ENCODE measurements at regions not wholly inside any gene's neighbourhood (a gene's known extent, or its start where the extent isn't known, plus 50 kb on each side); places are given as distances from the start of the nearest gene placed in this dataset.
"Not testable (repeated sequence)": the region's sequence is repeated elsewhere in the genome, so short reads cannot be mapped to it uniquely, and the experiment has no call there.

GRCh38 chr9:38329968-38330367 is 62.5 kb upstream of the ALDH1B1 start:
- H3K4me3 ChIP-seq (replicated peaks; ENCODE audit: low read depth, low read length), result no peak overlapping the region
- no peak for DNase-seq (ENCODE audit: extremely low read depth, low read depth)
- no peak for TF ChIP-seq CTCF (IDR thresholded peaks at IDR 0.05; ENCODE audit: low read depth, low read length, missing control alignments)

GRCh38 chr9:38328765-38329164 is 63.7 kb upstream of the ALDH1B1 start:
- no peak for DNase-seq (ENCODE audit: extremely low read depth, low read depth)
- no peak overlapping the region for H3K4me3 ChIP-seq (replicated peaks; ENCODE audit: low read depth, low read length)
- TF ChIP-seq CTCF (IDR thresholded peaks at IDR 0.05; ENCODE audit: low read depth, low read length, missing control alignments), result no peak

GRCh38 chr9:38326122-38326521 is 66.4 kb upstream of the ALDH1B1 start:
- H3K4me3 ChIP-seq (replicated peaks; ENCODE audit: low read depth, low read length), result no peak overlapping the region
- TF ChIP-seq CTCF (IDR thresholded peaks at IDR 0.05; ENCODE audit: low read depth, low read length, missing control alignments), result no peak
- DNase-seq (ENCODE audit: extremely low read depth, low read depth), result no peak

- not testable (repeated sequence) for DNase-seq (ENCODE audit: extremely low read depth, low read depth); H3K4me3 ChIP-seq (replicated peaks; ENCODE audit: low read depth, low read length)
Observed at GRCh38 chr9:38324213-38324612, 68.3 kb upstream of the ALDH1B1 start.

GRCh38 chr9:38322937-38323336 is 69.6 kb upstream of the ALDH1B1 start:
- H3K4me3 ChIP-seq (replicated peaks; ENCODE audit: low read depth, low read length), result no peak overlapping the region
- no peak for DNase-seq (ENCODE audit: extremely low read depth, low read depth)
- no peak for TF ChIP-seq CTCF (IDR thresholded peaks at IDR 0.05; ENCODE audit: low read depth, low read length, missing control alignments)

GRCh38 chr9:38319496-38320173 is 72.9 kb upstream of the ALDH1B1 start:
- TF ChIP-seq CTCF (IDR thresholded peaks at IDR 0.05; ENCODE audit: low read depth, low read length, missing control alignments), result no peak
- no peak overlapping the region for H3K4me3 ChIP-seq (replicated peaks; ENCODE audit: low read depth, low read length)
- no peak for DNase-seq (ENCODE audit: extremely low read depth, low read depth)

GRCh38 chr9:38318759-38319495 is 73.6 kb upstream of the ALDH1B1 start:
- H3K4me3 ChIP-seq (replicated peaks; ENCODE audit: low read depth, low read length), result no peak overlapping the region
- TF ChIP-seq CTCF (IDR thresholded peaks at IDR 0.05; ENCODE audit: low read depth, low read length, missing control alignments), result no peak
- DNase-seq (ENCODE audit: extremely low read depth, low read depth), result no peak
